ENCODE measurements at regions not wholly inside any gene's neighbourhood (a gene's known extent, or its start where the extent isn't known, plus 50 kb on each side); places are given as distances from the start of the nearest gene placed in this dataset.
"Not testable (repeated sequence)": the region's sequence is repeated elsewhere in the genome, so short reads cannot be mapped to it uniquely, and the experiment has no call there.

GRCh38 chr6:78347191-78347916 lies 520.0 kb upstream of the IRAK1BP1 start:
- ChIA-PET CTCF (interaction anchor here (0.6 kb wide), 1 partner anchor 776 kb away, joined by 3 read pairs; no protein-coding TSS in a partner anchor), POLR2A (no interaction called here)
- DNase-seq: no peak

GRCh38 chr6:78353040-78353439 lies 514.3 kb upstream of the IRAK1BP1 start:
- Mint-ChIP-seq H3K27me3 (no peaks in the 10 kb centered on the region), H3K36me3 (ENCODE audit: low read depth) (no peaks in the 10 kb centered on the region), H3K4me1 (no peaks in the 10 kb centered on the region), H3K4me3 (no peak overlapping the region), H3K9me3 (ENCODE audit: low read depth) (peaks cover 9% of the 10 kb centered on the region), H3K27ac (no peak overlapping the region)
- intact Hi-C loops (cut with DNase I, micrococcal nuclease): no loop called here
- no peak for DNase-seq
- no peak for ATAC-seq
- ChIA-PET POLR2A (no interaction called here), CTCF (no interaction called here)

More at GRCh38 chr6:78347191-78347916, 520.0 kb upstream of the IRAK1BP1 start:
- no peak for ATAC-seq
- no peaks in the 10 kb centered on the region for H3K36me3 Mint-ChIP-seq (ENCODE audit: low read depth)
- peaks cover 6% of the 10 kb centered on the region for H3K9me3 Mint-ChIP-seq (ENCODE audit: low read depth)
- H3K27ac Mint-ChIP-seq: no peak overlapping the region
- H3K4me1 Mint-ChIP-seq: no peaks in the 10 kb centered on the region
- no peak overlapping the region for H3K4me3 Mint-ChIP-seq
- intact Hi-C loops (cut with DNase I, micrococcal nuclease): no loop called here
- H3K27me3 Mint-ChIP-seq: no peaks in the 10 kb centered on the region

- Mint-ChIP-seq H3K9me3 (ENCODE audit: low read depth) (peaks cover 1% of the 10 kb centered on the region), H3K27ac (no peak overlapping the region), H3K4me1 (no peaks in the 10 kb centered on the region), H3K4me3 (no peak overlapping the region), H3K36me3 (ENCODE audit: low read depth) (no peaks in the 10 kb centered on the region), H3K27me3 (no peaks in the 10 kb centered on the region)
- ATAC-seq (no peak), DNase-seq (no peak)
- ChIA-PET POLR2A (no interaction called here), CTCF (interaction anchor here (0.7 kb wide), 1 partner anchor 947 kb away, joined by 3 read pairs; no protein-coding TSS in a partner anchor)
- intact Hi-C loops (cut with DNase I, micrococcal nuclease): no loop called here
These were observed 503.7 kb upstream of the IRAK1BP1 start for GRCh38 chr6:78363688-78364087.

GRCh38 chr6:78365473-78365872 lies 501.9 kb upstream of the IRAK1BP1 start:
- Mint-ChIP-seq H3K27me3 (no peaks in the 10 kb centered on the region), H3K27ac (no peak overlapping the region), H3K4me3 (no peak overlapping the region), H3K9me3 (ENCODE audit: low read depth) (no peaks in the 10 kb centered on the region), H3K4me1 (no peaks in the 10 kb centered on the region), H3K36me3 (ENCODE audit: low read depth) (no peaks in the 10 kb centered on the region)
- ATAC-seq: no peak
- CTCF ChIA-PET: no interaction called here
- POLR2A ChIA-PET: no interaction called here
- intact Hi-C loops (cut with DNase I, micrococcal nuclease): no loop called here
- DNase-seq: no peak

- no peak overlapping the region for H3K4me3 Mint-ChIP-seq
- H3K27me3 Mint-ChIP-seq: no peaks in the 10 kb centered on the region
- H3K9me3 Mint-ChIP-seq (ENCODE audit: low read depth): peaks cover 9% of the 10 kb centered on the region
- intact Hi-C loops (cut with DNase I, micrococcal nuclease): no loop called here
- CTCF ChIA-PET: no interaction called here
- H3K27ac Mint-ChIP-seq: no peak overlapping the region
- no peaks in the 10 kb centered on the region for H3K4me1 Mint-ChIP-seq
- ATAC-seq (no peak), DNase-seq (no peak)
- H3K36me3 Mint-ChIP-seq (ENCODE audit: low read depth): no peaks in the 10 kb centered on the region
- POLR2A ChIA-PET: no interaction called here
These were observed 490.3 kb upstream of the IRAK1BP1 start for GRCh38 chr6:78377056-78377455.

GRCh38 chr6:78379982-78380381 lies 487.4 kb upstream of the IRAK1BP1 start:
- Mint-ChIP-seq H3K27ac (no peak overlapping the region), H3K27me3 (no peaks in the 10 kb centered on the region), H3K36me3 (ENCODE audit: low read depth) (no peaks in the 10 kb centered on the region), H3K4me1 (no peaks in the 10 kb centered on the region), H3K4me3 (no peak overlapping the region), H3K9me3 (ENCODE audit: low read depth) (peaks cover 8% of the 10 kb centered on the region)
- intact Hi-C loops (cut with DNase I, micrococcal nuclease): no loop called here
- ChIA-PET POLR2A (no interaction called here), CTCF (interaction anchor here (0.8 kb wide), 1 partner anchor 54 kb away, joined by 4 read pairs; no protein-coding TSS in a partner anchor)
- no peak for DNase-seq
- ATAC-seq: no peak

GRCh38 chr6:78380541-78380940 lies 486.8 kb upstream of the IRAK1BP1 start:
- H3K27me3 Mint-ChIP-seq: no peaks in the 10 kb centered on the region
- H3K4me3 Mint-ChIP-seq: no peak overlapping the region
- H3K4me1 Mint-ChIP-seq: no peaks in the 10 kb centered on the region
- H3K9me3 Mint-ChIP-seq (ENCODE audit: low read depth): peaks cover 8% of the 10 kb centered on the region
- DNase-seq (no peak), ATAC-seq (no peak)
- intact Hi-C loops (cut with DNase I, micrococcal nuclease): no loop called here
- ChIA-PET CTCF (no interaction called here), POLR2A (no interaction called here)
- H3K36me3 Mint-ChIP-seq (ENCODE audit: low read depth): no peaks in the 10 kb centered on the region
- H3K27ac Mint-ChIP-seq: no peak overlapping the region

- Mint-ChIP-seq H3K4me3 (no peak overlapping the region), H3K4me1 (no peaks in the 10 kb centered on the region), H3K36me3 (ENCODE audit: low read depth) (no peaks in the 10 kb centered on the region), H3K27ac (no peak overlapping the region), H3K9me3 (ENCODE audit: low read depth) (peaks cover 24% of the 10 kb centered on the region), H3K27me3 (no peaks in the 10 kb centered on the region)
- no peak for DNase-seq
- intact Hi-C loops (cut with DNase I, micrococcal nuclease): no loop called here
- ChIA-PET CTCF (no interaction called here), POLR2A (no interaction called here)
- no peak for ATAC-seq
These were observed 483.4 kb upstream of the IRAK1BP1 start for GRCh38 chr6:78383968-78384367.

GRCh38 chr6:78386854-78387253 lies 480.5 kb upstream of the IRAK1BP1 start:
- DNase-seq; H3K36me3 Mint-ChIP-seq (ENCODE audit: low read depth); H3K27me3 Mint-ChIP-seq; ATAC-seq; intact Hi-C loops (cut with DNase I, micrococcal nuclease); H3K4me3 Mint-ChIP-seq; H3K4me1 Mint-ChIP-seq; H3K27ac Mint-ChIP-seq; CTCF ChIA-PET; POLR2A ChIA-PET: not testable (repeated sequence)
- H3K9me3 Mint-ChIP-seq (ENCODE audit: low read depth): peaks cover 33% of the 10 kb centered on the region

- intact Hi-C loops (cut with DNase I, micrococcal nuclease): no loop called here
- Mint-ChIP-seq H3K4me1 (no peaks in the 10 kb centered on the region), H3K4me3 (no peak overlapping the region), H3K36me3 (ENCODE audit: low read depth) (no peaks in the 10 kb centered on the region), H3K9me3 (ENCODE audit: low read depth) (peaks cover 32% of the 10 kb centered on the region), H3K27ac (no peak overlapping the region), H3K27me3 (no peaks in the 10 kb centered on the region)
- POLR2A ChIA-PET: interaction anchor here (0.7 kb wide), 1 partner anchor 67 kb away, joined by 3 read pairs; no protein-coding TSS in a partner anchor
- ATAC-seq (no peak), DNase-seq (no peak)
- CTCF ChIA-PET: no interaction called here
These were observed 477.3 kb upstream of the IRAK1BP1 start for GRCh38 chr6:78390066-78390465.

GRCh38 chr6:78397499-78397898 lies 469.9 kb upstream of the IRAK1BP1 start:
- POLR2A ChIA-PET: no interaction called here
- Mint-ChIP-seq H3K27me3 (no peaks in the 10 kb centered on the region), H3K4me3 (no peak overlapping the region), H3K27ac (no peak overlapping the region), H3K36me3 (ENCODE audit: low read depth) (no peaks in the 10 kb centered on the region), H3K9me3 (ENCODE audit: low read depth) (peaks cover 2% of the 10 kb centered on the region), H3K4me1 (no peaks in the 10 kb centered on the region)
- ATAC-seq (no peak), DNase-seq (no peak)
- intact Hi-C loops (cut with DNase I, micrococcal nuclease): no loop called here
- CTCF ChIA-PET: no interaction called here

- DNase-seq: no peak
- no peak overlapping the region for H3K4me3 Mint-ChIP-seq
- H3K4me1 Mint-ChIP-seq: no peaks in the 10 kb centered on the region
- peaks cover 2% of the 10 kb centered on the region for H3K9me3 Mint-ChIP-seq (ENCODE audit: low read depth)
- H3K36me3 Mint-ChIP-seq (ENCODE audit: low read depth): no peaks in the 10 kb centered on the region
- no peak overlapping the region for H3K27ac Mint-ChIP-seq
- intact Hi-C loops (cut with DNase I, micrococcal nuclease): no loop called here
- CTCF ChIA-PET: no interaction called here
- POLR2A ChIA-PET: no interaction called here
- ATAC-seq: no peak
- no peaks in the 10 kb centered on the region for H3K27me3 Mint-ChIP-seq
These were observed 469.1 kb upstream of the IRAK1BP1 start for GRCh38 chr6:78398292-78398691.
